ENCODE measurements at regions not wholly inside any gene's neighbourhood (a gene's known extent, or its start where the extent isn't known, plus 50 kb on each side); places are given as distances from the start of the nearest gene placed in this dataset.

- H3K9me3 ChIP-seq = no peaks in the 10 kb centered on the region
- no peak for DNase-seq (ENCODE audit: low spot score)
- TF ChIP-seq, protein P1, sequence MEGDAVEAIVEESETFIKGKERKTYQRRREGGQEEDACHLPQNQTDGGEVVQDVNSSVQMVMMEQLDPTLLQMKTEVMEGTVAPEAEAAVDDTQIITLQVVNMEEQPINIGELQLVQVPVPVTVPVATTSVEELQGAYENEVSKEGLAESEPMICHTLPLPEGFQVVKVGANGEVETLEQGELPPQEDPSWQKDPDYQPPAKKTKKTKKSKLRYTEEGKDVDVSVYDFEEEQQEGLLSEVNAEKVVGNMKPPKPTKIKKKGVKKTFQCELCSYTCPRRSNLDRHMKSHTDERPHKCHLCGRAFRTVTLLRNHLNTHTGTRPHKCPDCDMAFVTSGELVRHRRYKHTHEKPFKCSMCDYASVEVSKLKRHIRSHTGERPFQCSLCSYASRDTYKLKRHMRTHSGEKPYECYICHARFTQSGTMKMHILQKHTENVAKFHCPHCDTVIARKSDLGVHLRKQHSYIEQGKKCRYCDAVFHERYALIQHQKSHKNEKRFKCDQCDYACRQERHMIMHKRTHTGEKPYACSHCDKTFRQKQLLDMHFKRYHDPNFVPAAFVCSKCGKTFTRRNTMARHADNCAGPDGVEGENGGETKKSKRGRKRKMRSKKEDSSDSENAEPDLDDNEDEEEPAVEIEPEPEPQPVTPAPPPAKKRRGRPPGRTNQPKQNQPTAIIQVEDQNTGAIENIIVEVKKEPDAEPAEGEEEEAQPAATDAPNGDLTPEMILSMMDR (IDR thresholded peaks at IDR 0.05) = no peak
- no peaks in the 10 kb centered on the region for H3K36me3 ChIP-seq
- H3K27me3 ChIP-seq (replicated peaks; ENCODE audit: insufficient read depth) = no peaks in the 10 kb centered on the region
- no peak for ATAC-seq (ENCODE audit: insufficient number of reproducible peaks, low FRiP score, low read depth)
- no peak overlapping the region for H3K4me3 ChIP-seq
- no peak overlapping the region for H3K27ac ChIP-seq
- no peaks in the 10 kb centered on the region for H3K4me1 ChIP-seq (ENCODE audit: control insufficient read depth in 1 of 2, low read depth in 2 of 2)
Measured at GRCh38 chr12:128009108-128009507, 257.9 kb upstream of the TMEM132C start.

- TF ChIP-seq, protein P1 (IDR thresholded peaks at IDR 0.05) = no peak
- Histone ChIP-seq H3K27me3 (replicated peaks; ENCODE audit: insufficient read depth) (no peaks in the 10 kb centered on the region), H3K9me3 (no peaks in the 10 kb centered on the region), H3K4me3 (no peak overlapping the region), H3K27ac (no peak overlapping the region), H3K4me1 (ENCODE audit: control insufficient read depth in 1 of 2, low read depth in 2 of 2) (no peaks in the 10 kb centered on the region), H3K36me3 (no peaks in the 10 kb centered on the region)
- ATAC-seq (ENCODE audit: insufficient number of reproducible peaks, low FRiP score, low read depth) (no peak), DNase-seq (ENCODE audit: low spot score) (no peak)
Measured at GRCh38 chr12:128012110-128012509, 254.9 kb upstream of the TMEM132C start.

DNA sequence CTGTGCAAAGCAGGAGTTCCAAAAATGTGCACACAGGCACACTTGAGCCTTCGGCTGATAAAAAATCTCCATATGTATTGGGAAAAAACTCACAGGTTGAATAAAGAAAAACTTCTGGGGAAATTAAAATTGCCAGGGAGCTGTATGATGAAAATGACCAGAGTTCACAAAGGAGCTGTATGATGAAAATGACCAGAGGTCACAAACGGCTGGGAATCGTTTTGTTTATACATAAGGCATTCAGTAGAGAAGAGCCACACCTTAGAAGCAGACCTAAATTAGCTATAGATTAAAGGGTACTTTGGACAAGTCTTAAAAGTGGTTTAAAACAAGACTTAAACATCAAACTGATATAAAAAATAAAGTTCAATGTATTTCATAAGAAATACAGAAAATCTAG is 251.7 kb upstream of the TMEM132C start:
- DNase-seq (ENCODE audit: low spot score) (no peak), ATAC-seq (ENCODE audit: insufficient number of reproducible peaks, low FRiP score, low read depth) (no peak)
- no peak overlapping the region for H3K27ac ChIP-seq
- H3K36me3 ChIP-seq = no peaks in the 10 kb centered on the region
- H3K9me3 ChIP-seq = no peaks in the 10 kb centered on the region
- H3K27me3 ChIP-seq (replicated peaks; ENCODE audit: insufficient read depth) = no peaks in the 10 kb centered on the region
- no peak overlapping the region for H3K4me3 ChIP-seq
- H3K4me1 ChIP-seq (ENCODE audit: control insufficient read depth in 1 of 2, low read depth in 2 of 2) = no peaks in the 10 kb centered on the region
- TF ChIP-seq, protein P1 (IDR thresholded peaks at IDR 0.05) = no peak

- Histone ChIP-seq H3K36me3 (no peaks in the 10 kb centered on the region), H3K4me1 (ENCODE audit: control insufficient read depth in 1 of 2, low read depth in 2 of 2) (no peaks in the 10 kb centered on the region), H3K9me3 (no peaks in the 10 kb centered on the region), H3K27ac (no peak overlapping the region), H3K27me3 (replicated peaks; ENCODE audit: insufficient read depth) (no peaks in the 10 kb centered on the region), H3K4me3 (no peak overlapping the region)
- TF ChIP-seq, protein P1 (IDR thresholded peaks at IDR 0.05) = no peak
- DNase-seq (ENCODE audit: low spot score) (no peak), ATAC-seq (ENCODE audit: insufficient number of reproducible peaks, low FRiP score, low read depth) (no peak)
Measured at GRCh38 chr12:128018067-128018466, 248.9 kb upstream of the TMEM132C start.

DNA sequence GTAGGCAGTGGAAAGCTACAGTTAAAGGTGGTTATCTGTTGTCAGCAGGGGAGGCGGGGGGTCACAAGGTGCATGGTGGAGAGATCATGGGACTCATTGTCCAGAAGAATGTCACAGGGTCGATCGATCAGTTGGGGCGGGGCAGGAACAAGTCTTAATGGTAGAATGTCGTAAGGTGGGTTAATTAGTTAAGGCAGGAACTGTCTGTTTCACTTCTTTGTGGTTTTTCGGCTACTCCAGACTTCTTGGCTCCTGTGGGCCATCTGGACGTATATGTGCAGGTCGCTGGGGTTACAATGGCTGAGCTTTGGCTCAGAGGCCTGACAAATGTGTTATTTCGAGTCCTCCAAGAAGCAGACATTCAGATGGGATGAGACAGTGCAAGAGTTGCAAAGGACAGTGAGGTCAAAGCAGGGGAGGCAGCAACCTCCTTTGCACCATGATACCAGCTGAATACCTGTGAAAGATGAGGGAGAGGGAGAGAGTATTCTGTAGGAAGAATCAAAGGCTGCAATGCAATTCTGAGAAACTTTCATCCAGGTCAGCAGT is 246.9 kb upstream of the TMEM132C start:
- Histone ChIP-seq H3K27me3 (replicated peaks; ENCODE audit: insufficient read depth) (no peaks in the 10 kb centered on the region), H3K9me3 (no peaks in the 10 kb centered on the region), H3K36me3 (no peaks in the 10 kb centered on the region), H3K4me3 (no peak overlapping the region), H3K27ac (no peak overlapping the region), H3K4me1 (ENCODE audit: control insufficient read depth in 1 of 2, low read depth in 2 of 2) (no peaks in the 10 kb centered on the region)
- TF ChIP-seq, protein P1 (IDR thresholded peaks at IDR 0.05) = no peak
- ATAC-seq (ENCODE audit: insufficient number of reproducible peaks, low FRiP score, low read depth) (no peak), DNase-seq (ENCODE audit: low spot score) (no peak)
